Non-pigmented ciliary epithelial cell (primary cell): ENCODE measurements at regions not wholly inside any gene's neighbourhood (a gene's known extent, or its start where the extent isn't known, plus 50 kb on each side); places are given as distances from the start of the nearest gene placed in this dataset.

Experiments
- DNase-seq: peaks from one replicate; pipeline ENCODE4 v3.0.0-alpha.2; 2010; ENCODE audit warnings: low read depth

GRCh38 chr5:117713585-117714198 is 1139.1 kb upstream of the SEMA6A start:
- no peak for DNase-seq

- no peak for DNase-seq
Observed at GRCh38 chr5:117701062-117701461, 1126.4 kb upstream of the SEMA6A start.

- no peak for DNase-seq
Observed at GRCh38 chr5:117692606-117693005, 1118.0 kb upstream of the SEMA6A start.

DNA sequence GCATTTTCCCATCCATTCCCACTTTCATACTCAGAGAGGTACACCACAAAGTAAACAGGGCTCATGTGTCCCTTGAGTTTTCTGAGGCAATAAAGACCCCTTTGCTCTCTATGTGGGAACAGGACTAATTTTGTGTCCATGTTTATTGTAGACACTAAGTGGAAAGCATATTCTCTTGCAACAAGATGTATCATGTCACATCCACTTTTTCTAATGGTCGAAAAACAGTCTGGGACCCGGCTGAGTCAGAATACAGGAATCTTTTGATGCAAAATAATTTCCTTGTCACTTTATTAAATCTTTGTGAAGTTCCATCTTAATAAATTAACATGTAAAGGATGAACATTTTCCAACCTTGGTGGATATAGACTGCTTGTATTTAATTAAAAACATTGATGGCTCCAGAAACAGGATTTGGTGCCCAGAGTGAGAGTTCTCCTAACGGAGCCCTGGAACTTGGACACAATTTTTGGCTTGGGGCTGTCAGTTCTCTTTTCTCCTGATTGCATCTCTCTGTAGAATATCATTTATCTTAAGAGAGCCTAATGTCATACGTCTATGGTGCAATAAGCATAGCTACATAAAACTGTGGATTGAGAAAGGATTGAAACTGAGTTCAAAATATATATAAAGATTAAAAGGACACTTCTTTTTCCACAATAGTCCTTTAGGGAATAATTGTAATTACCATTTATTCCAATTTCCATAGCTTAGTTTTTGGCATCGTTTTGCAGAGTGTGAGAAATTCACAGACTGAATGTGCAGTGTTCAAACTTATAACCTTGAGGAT is 1116.7 kb upstream of the SEMA6A start:
- DNase-seq = no peak

- DNase-seq = no peak
Observed at GRCh38 chr5:117690612-117691011, 1116.0 kb upstream of the SEMA6A start.

DNA sequence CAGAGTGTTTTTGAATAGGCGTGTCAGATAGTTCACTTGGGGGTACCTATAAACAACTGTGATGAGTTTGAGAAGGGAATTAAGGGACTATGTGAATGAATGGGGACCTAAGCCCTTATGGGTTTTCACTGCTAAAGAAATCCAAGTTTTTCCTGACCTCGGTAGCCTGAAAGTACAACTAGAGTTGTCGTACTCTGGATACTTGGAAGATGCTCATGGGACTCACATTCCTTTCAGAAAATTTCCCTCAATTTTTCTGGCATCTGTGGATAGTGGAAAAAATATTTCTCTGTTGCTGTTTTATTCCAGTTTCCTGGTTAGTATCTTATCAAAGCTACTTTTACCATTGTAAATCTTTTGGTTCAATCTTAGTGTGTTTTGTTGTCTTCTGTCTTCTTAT is 1112.3 kb upstream of the SEMA6A start:
- no peak for DNase-seq

DNA sequence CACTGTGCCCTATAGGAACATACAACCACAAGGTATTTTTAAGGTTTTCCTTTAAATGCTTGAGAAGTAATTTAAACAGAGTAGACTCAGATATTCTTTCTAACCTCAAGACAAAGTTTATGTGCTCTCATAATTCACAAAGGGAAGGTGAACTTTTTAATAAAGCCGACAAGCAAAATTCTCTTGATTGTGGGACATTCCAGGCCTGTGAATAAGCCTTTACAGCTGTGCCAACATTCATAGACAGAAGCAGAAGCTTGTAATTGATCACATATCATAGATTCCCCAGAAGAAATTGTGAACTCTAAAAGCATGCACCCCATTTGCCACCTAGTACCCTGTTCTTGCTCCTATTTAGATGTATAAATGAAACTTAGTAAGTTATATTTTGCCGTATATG is 1107.8 kb upstream of the SEMA6A start:
- no peak for DNase-seq

- no peak for DNase-seq
Observed at GRCh38 chr5:117681431-117682254, 1107.0 kb upstream of the SEMA6A start.

- DNase-seq = no peak
Observed at GRCh38 chr5:117680426-117680825, 1105.8 kb upstream of the SEMA6A start.

- no peak for DNase-seq
Observed at GRCh38 chr5:117679046-117679445, 1104.4 kb upstream of the SEMA6A start.

GRCh38 chr5:117675646-117676045 is 1101.0 kb upstream of the SEMA6A start:
- no peak for DNase-seq

- no peak for DNase-seq
Observed at GRCh38 chr5:117671551-117671950, 1096.9 kb upstream of the SEMA6A start.

GRCh38 chr5:117667105-117667504 is 1092.5 kb upstream of the SEMA6A start:
- no peak for DNase-seq

GRCh38 chr5:117665121-117665520 is 1090.5 kb upstream of the SEMA6A start:
- DNase-seq = no peak

DNA sequence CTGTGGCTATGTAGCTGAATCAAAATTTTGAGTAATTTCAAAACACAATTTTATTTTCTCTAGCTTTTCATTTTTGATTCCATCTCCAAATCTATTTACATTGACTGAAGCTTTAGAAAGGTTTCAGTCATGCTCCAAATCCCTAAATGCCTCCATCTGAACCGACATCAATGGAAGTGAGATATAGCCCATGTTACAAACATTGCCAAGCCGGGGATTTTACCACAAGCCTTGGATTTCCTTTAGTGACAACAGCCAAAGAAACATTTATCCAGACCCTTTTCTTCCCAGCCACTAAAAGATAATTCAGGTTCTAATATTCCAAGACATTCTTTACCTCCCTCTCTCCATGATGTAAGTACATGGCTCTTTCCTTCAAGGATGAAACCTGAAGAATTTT is 1087.7 kb upstream of the SEMA6A start:
- no peak for DNase-seq

DNA sequence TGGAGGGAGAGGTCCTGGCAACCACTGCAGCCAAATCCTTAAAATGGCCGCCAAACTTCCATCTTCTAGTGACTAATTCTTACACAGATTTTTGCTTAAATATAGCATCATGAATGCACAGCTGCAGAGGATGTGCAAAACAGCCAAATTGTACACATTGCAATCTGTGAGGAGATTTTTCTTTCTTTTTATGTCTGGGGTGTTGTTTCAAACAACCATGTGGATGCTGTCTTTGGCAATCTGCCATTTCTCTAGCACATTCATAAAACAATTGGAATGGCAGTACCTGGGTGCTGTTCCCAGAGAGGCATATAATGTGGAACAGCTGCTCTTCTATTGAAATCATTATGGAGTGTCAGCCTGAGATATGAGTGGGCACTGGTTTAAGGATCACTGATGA is 1082.9 kb upstream of the SEMA6A start:
- no peak for DNase-seq

DNA sequence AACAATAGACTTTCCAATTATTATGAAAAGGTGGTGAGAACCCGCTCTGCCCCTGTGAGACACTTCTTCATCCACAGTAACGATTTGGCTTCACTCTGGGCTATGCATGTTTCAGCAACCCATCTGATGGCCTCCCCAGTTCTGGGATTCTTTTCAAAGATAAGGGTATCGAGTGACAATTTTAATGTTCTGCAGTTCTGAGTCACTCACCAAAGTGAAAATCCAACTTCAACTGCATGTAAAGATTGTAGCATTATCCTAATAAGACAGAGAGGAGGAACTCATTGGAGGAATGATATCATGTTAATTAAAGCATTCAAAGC is 1078.3 kb upstream of the SEMA6A start:
- DNase-seq = no peak

- DNase-seq = no peak
Observed at GRCh38 chr5:117652036-117652957, 1077.7 kb upstream of the SEMA6A start.

DNA sequence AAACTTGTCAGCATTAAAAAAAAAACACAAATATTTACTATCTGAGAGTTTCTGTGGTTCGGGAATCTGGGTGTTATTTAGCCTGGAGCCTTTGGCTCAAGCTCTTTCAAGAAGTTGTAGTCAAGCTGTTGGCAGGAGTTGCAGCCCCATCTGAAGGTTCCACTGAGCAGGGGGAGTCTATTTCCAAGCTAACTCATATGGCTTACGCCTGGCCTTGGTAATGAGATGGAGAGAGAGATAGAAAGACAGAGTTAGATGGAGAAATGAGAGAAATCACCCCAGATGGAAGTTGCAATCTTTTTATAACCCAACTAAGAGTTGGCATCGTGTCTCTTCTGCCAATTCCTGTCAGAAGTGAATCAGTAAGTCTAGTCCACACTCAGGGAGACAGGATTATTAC is 1075.2 kb upstream of the SEMA6A start:
- DNase-seq = no peak

GRCh38 chr5:117645400-117645799 is 1070.8 kb upstream of the SEMA6A start:
- no peak for DNase-seq

DNA sequence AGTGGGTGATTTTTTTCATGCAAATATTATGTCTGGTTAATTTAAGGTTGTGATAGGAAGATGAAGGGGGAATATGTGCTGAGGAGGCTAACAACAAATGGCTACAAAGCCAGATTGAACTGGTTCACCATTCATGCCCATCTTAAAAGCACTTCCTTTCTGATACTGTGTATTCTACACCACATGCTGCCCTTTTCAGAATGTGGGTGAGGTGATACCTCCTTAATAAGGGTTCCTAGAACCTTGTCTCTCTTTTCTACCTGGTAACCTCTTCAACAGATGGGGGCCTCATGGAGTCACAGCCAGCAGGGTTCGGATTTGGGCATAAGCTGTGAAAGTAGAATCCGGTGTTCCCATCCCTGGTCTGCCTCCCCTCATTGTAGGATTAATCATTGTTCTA is 1064.0 kb upstream of the SEMA6A start:
- DNase-seq = no peak

DNA sequence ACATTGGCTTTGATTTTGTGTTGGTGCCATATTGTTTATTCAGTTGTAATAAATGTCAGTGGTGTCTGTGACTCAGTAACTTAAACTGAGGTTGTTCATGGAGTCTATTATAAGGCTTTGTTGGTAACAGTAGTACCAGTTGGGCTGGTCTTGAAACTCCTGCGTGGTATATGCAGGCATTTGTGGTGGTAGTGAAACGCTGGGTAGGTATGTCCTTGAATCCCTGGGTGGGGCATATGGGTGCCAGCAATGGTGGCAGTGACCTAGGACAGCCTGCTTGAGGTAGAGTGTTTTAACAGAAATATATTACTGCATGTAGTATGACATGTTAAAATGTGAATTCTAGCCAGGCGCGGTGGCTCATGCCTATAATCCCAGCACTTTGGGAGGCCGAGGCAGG is 1058.5 kb upstream of the SEMA6A start:
- DNase-seq = no peak
